ENCODE measurements at regions not wholly inside any gene's neighbourhood (a gene's known extent, or its start where the extent isn't known, plus 50 kb on each side); places are given as distances from the start of the nearest gene placed in this dataset.

- TF ChIP-seq, protein P1, sequence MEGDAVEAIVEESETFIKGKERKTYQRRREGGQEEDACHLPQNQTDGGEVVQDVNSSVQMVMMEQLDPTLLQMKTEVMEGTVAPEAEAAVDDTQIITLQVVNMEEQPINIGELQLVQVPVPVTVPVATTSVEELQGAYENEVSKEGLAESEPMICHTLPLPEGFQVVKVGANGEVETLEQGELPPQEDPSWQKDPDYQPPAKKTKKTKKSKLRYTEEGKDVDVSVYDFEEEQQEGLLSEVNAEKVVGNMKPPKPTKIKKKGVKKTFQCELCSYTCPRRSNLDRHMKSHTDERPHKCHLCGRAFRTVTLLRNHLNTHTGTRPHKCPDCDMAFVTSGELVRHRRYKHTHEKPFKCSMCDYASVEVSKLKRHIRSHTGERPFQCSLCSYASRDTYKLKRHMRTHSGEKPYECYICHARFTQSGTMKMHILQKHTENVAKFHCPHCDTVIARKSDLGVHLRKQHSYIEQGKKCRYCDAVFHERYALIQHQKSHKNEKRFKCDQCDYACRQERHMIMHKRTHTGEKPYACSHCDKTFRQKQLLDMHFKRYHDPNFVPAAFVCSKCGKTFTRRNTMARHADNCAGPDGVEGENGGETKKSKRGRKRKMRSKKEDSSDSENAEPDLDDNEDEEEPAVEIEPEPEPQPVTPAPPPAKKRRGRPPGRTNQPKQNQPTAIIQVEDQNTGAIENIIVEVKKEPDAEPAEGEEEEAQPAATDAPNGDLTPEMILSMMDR (IDR thresholded peaks at IDR 0.05), result no peak
- no peak for TF ChIP-seq POLR2A (IDR thresholded peaks at IDR 0.05)
These were observed 74.4 kb upstream of the PRKX start for GRCh38 chrX:3787856-3788255.
